ENCODE measurements at regions not wholly inside any gene's neighbourhood (a gene's known extent, or its start where the extent isn't known, plus 50 kb on each side); places are given as distances from the start of the nearest gene placed in this dataset.

GRCh38 chr4:60359746-60360367 lies 840.3 kb upstream of the ADGRL3 start:
- in situ Hi-C loops (cut with MboI; ENCODE audit: low pct_unique_long_range_greater_than_20kb, low sequenced_read_pairs, unreplicated experiment): no loop called here

GRCh38 chr4:60365176-60365575 lies 835.0 kb upstream of the ADGRL3 start:
- DNase-seq (ENCODE audit: low spot score): no peak
- TF ChIP-seq, protein P1, sequence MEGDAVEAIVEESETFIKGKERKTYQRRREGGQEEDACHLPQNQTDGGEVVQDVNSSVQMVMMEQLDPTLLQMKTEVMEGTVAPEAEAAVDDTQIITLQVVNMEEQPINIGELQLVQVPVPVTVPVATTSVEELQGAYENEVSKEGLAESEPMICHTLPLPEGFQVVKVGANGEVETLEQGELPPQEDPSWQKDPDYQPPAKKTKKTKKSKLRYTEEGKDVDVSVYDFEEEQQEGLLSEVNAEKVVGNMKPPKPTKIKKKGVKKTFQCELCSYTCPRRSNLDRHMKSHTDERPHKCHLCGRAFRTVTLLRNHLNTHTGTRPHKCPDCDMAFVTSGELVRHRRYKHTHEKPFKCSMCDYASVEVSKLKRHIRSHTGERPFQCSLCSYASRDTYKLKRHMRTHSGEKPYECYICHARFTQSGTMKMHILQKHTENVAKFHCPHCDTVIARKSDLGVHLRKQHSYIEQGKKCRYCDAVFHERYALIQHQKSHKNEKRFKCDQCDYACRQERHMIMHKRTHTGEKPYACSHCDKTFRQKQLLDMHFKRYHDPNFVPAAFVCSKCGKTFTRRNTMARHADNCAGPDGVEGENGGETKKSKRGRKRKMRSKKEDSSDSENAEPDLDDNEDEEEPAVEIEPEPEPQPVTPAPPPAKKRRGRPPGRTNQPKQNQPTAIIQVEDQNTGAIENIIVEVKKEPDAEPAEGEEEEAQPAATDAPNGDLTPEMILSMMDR (IDR thresholded peaks at IDR 0.05; ENCODE audit: extremely low read depth, insufficient read depth, missing control alignments): no peak
- in situ Hi-C loops (cut with MboI; ENCODE audit: low pct_unique_long_range_greater_than_20kb, low sequenced_read_pairs, unreplicated experiment): no loop called here

More at GRCh38 chr4:60359746-60360367, 840.3 kb upstream of the ADGRL3 start:
- TF ChIP-seq, protein P1 (IDR thresholded peaks at IDR 0.05; ENCODE audit: extremely low read depth, insufficient read depth, missing control alignments): no peak
- no peak for DNase-seq (ENCODE audit: low spot score)

GRCh38 chr4:60366661-60367060 lies 833.5 kb upstream of the ADGRL3 start:
- no peak for DNase-seq (ENCODE audit: low spot score)
- TF ChIP-seq, protein P1 (IDR thresholded peaks at IDR 0.05; ENCODE audit: extremely low read depth, insufficient read depth, missing control alignments): no peak
- in situ Hi-C loops (cut with MboI; ENCODE audit: low pct_unique_long_range_greater_than_20kb, low sequenced_read_pairs, unreplicated experiment): no loop called here

DNA sequence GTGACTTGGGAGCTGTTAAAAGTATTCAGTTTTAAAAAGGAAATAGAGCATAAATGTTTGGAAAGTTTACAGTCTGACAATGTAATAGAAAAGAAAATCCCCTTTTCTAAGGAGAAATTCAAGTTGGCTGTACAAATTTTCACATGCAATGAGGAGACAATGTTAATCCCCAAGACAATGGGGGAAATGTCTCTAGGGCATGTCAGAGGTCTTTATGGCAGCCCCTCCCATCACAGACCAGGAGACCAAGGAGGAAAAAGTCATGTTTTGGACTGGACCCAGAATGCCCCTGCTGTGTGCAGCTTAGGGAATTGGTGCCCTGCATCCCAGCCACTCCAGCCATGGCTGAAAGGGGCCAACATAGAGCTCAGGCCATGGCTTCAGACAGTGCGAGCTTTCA lies 831.1 kb upstream of the ADGRL3 start:
- in situ Hi-C loops (cut with MboI; ENCODE audit: low pct_unique_long_range_greater_than_20kb, low sequenced_read_pairs, unreplicated experiment): no loop called here
- TF ChIP-seq, protein P1 (IDR thresholded peaks at IDR 0.05; ENCODE audit: extremely low read depth, insufficient read depth, missing control alignments): no peak
- DNase-seq (ENCODE audit: low spot score): no peak

- no peak for DNase-seq (ENCODE audit: low spot score)
- TF ChIP-seq, protein P1 (IDR thresholded peaks at IDR 0.05; ENCODE audit: extremely low read depth, insufficient read depth, missing control alignments): no peak
- in situ Hi-C loops (cut with MboI; ENCODE audit: low pct_unique_long_range_greater_than_20kb, low sequenced_read_pairs, unreplicated experiment): no loop called here
These were observed 822.1 kb upstream of the ADGRL3 start for GRCh38 chr4:60378010-60378409.

DNA sequence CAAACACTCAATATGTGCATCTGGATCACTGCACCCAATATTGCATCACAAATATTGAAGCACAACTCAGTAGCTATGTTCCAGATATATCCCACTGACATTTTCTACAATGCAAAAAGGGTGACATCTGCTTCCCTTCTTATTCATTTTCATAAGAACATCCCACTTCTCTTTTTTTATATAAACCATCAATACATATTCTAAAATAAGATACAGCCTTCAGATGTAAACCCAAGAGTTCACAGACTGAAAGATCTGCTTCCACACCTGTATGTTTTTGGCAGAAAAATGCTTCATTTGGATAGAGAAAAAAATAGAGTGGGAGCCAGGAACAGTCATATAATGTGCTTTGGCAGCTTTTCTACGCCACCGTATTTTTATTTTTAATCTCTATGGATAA lies 815.6 kb upstream of the ADGRL3 start:
- in situ Hi-C loops (cut with MboI; ENCODE audit: low pct_unique_long_range_greater_than_20kb, low sequenced_read_pairs, unreplicated experiment): no loop called here
- no peak for DNase-seq (ENCODE audit: low spot score)
- TF ChIP-seq, protein P1 (IDR thresholded peaks at IDR 0.05; ENCODE audit: extremely low read depth, insufficient read depth, missing control alignments): no peak

All from GM13977 (cell line).